GM12873 (cell line): ENCODE measurements at regions not wholly inside any gene's neighbourhood (a gene's known extent, or its start where the extent isn't known, plus 50 kb on each side); places are given as distances from the start of the nearest gene placed in this dataset.

Source experiments
- CTCF ChIP-seq: IDR thresholded peaks from 2 replicates; pipeline ENCODE4 v1.5.1; 2012; ENCODE audit warnings: low read depth, mild to moderate bottlenecking, moderate library complexity, low read length, control low read depth; ENCODE audit not compliant: insufficient read depth; ENCODE audit errors: missing control alignments

DNA sequence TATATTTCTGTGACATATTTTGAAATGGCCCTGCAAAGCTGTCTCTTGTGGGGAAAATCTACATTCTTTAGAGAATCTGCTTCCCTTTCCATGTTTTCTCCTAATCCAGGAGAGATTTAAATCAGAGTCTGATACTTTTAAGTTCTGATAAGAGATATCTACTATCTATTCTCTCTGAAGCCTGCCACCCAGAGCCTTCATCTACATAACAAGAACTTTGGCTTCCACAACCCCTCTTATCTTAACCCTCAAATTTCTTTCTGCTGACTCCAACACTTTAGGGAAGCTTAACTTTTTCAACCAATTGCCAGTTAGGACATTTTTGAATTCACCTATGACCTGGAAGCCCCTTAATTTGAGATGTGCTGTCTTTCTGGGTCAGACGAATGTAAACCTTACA, 965.2 kb downstream of the TBC1D22A start:
- TF ChIP-seq CTCF: no peak

DNA sequence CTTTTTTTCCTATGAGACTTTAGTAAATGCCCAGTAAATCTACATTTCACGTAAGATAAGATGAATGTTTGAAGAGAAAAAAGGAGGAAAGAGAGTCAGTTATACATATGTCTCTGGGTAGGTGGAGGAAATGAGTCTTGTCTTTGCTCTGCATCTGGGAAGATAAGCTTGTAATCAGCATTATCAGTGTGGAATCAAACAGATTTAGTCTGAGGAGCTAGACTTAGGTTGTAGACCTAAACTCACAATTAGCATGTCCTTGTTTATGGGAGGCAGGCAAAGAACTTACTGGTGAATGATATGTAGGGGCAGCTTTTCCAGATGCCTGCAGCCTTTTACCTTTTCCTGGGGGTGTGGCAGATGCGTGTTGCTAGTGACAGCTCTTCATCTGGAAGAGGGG, 962.3 kb downstream of the TBC1D22A start:
- TF ChIP-seq CTCF: no peak

GRCh38 chr22:47724030-47724429, 961.6 kb downstream of the TBC1D22A start:
- no peak for TF ChIP-seq CTCF

DNA sequence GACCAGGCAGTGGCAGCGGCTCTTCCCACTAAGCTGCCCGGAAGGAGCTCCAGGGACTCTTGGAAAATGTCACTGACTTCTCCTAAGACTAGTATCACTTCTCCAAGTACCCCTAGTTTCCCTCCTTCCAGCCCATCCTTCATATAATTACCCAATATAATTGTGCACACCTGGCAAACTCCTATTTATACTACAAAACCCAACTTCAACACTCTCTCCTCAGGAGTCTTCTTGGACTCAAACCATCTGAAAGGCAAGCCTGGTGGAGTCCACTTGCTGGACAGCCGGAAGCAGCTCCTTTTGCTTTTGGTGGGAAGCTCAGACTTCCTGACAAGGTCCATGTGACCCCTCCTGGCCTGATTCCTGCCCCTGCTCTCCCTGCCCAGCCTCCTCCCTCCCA, 955.9 kb downstream of the TBC1D22A start:
- no peak for TF ChIP-seq CTCF

GRCh38 chr22:47716890-47717615, 954.6 kb downstream of the TBC1D22A start:
- TF ChIP-seq CTCF: no peak

DNA sequence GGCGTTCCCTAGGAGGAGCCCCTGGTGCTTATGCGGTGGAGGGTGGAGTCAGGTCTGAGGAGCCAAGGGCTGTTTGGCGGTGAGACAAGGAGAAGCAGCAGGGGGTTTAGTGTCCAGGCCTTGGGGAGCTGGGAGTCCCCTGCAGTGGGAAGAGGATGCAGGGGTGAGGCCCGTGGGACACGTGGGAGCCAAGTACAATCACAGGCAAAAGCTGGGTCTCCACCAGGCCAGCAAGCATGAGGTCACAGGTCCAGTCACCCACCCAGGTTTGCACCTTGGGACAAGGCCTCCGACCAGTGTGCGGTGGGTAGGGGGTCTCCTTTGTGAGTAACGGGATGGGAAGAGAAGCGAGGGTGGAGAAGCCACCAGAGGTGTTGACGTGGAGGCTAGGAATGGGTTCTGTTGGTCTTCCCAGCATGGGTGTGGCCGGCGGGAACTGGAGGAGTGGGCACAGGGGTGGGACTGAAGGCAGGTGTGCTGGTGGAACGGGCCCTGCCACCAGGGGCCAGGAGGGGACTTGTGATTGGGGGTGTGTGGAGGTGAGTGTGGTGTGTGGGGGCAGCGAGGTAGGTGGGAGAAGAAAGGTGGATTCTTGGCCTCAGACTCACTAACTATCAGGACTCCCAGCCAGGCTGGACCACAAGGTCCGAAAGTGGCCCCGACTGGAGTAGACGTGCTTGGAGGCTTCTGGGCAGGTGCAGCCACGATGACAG, 953.6 kb downstream of the TBC1D22A start:
- no peak for TF ChIP-seq CTCF

- no peak for TF ChIP-seq CTCF
These were observed 951.5 kb downstream of the TBC1D22A start for GRCh38 chr22:47713941-47714340.
